AG10803 (cell line): ENCODE measurements at regions not wholly inside any gene's neighbourhood (a gene's known extent, or its start where the extent isn't known, plus 50 kb on each side); places are given as distances from the start of the nearest gene placed in this dataset.
"Not testable (repeated sequence)": the region's sequence is repeated elsewhere in the genome, so short reads cannot be mapped to it uniquely, and the experiment has no call there.

Experiments
- DNase-seq: peaks from one replicate; pipeline ENCODE4 v3.0.0; 2010; ENCODE audit warnings: low read depth
- H3K4me3 ChIP-seq: 2 replicates; pipeline ENCODE4 v1.5.1; 2011; ENCODE audit warnings: mild to moderate bottlenecking, low read length, control low read depth
- CTCF ChIP-seq: conservative IDR thresholded peaks from 2 replicates; pipeline ENCODE4 v1.5.1; 2011; ENCODE audit warnings: mild to moderate bottlenecking, low read length, control low read depth, inconsistent platforms

- no peak for TF ChIP-seq CTCF
- no peak overlapping the region for H3K4me3 ChIP-seq
- DNase-seq, result no peak
Observed at GRCh38 chr12:102294568-102294967, 96.9 kb upstream of the PMCH start.

- DNase-seq, H3K4me3 ChIP-seq: not testable (repeated sequence)
Observed at GRCh38 chr12:102291498-102292440, 94.1 kb upstream of the PMCH start.

- not testable (repeated sequence) for DNase-seq
Observed at GRCh38 chr12:102289702-102290101, 92.1 kb upstream of the PMCH start.

GRCh38 chr12:102281231-102281630, 83.6 kb upstream of the PMCH start:
- no peak overlapping the region for H3K4me3 ChIP-seq
- TF ChIP-seq CTCF, result no peak
- no peak for DNase-seq

More at GRCh38 chr12:102289702-102290101, 92.1 kb upstream of the PMCH start:
- not testable (repeated sequence) for H3K4me3 ChIP-seq

- DNase-seq, H3K4me3 ChIP-seq: not testable (repeated sequence)
Observed at GRCh38 chr12:102255687-102256086, 58.1 kb upstream of the PMCH start.

- not testable (repeated sequence) for H3K4me3 ChIP-seq, DNase-seq
Observed at GRCh38 chr12:102251005-102251404, 53.4 kb upstream of the PMCH start.

GRCh38 chr12:102249079-102249841, 51.6 kb upstream of the PMCH start:
- TF ChIP-seq CTCF, result no peak
- no peak overlapping the region for H3K4me3 ChIP-seq
- no peak for DNase-seq
